H9 (cell line): ENCODE measurements at regions not wholly inside any gene's neighbourhood (a gene's known extent, or its start where the extent isn't known, plus 50 kb on each side); places are given as distances from the start of the nearest gene placed in this dataset.

ENCODE experiments used
- DNase-seq: peaks from one replicate; pipeline ENCODE4 v3.0.0-alpha.2; 2017
- H2AFZ ChIP-seq: one replicate; pipeline ENCODE4 v1.6.1; 2013; ENCODE audit warnings: mild to moderate bottlenecking, low read length, control low read depth, moderate library complexity
- H2AK5ac ChIP-seq: 2 replicates; pipeline ENCODE4 v1.6.1; 2013; ENCODE audit warnings: low read length, control low read depth, mixed read lengths; ENCODE audit not compliant: insufficient read length
- H2BK120ac ChIP-seq: one replicate; pipeline ENCODE4 v1.6.1; 2013; ENCODE audit warnings: low read depth, mild to moderate bottlenecking, low read length, control low read depth, inconsistent platforms; ENCODE audit not compliant: poor library complexity, severe bottlenecking
- H2BK12ac ChIP-seq: 2 replicates; pipeline ENCODE4 v1.6.1; 2013; ENCODE audit warnings: low read length, control low read depth, mixed read lengths, low read depth; ENCODE audit not compliant: insufficient read length
- H2BK15ac ChIP-seq: 2 replicates; pipeline ENCODE4 v1.6.1; 2013; ENCODE audit warnings: low read depth, low read length, control low read depth
- H2BK20ac ChIP-seq: one replicate; pipeline ENCODE4 v1.6.1; 2013; ENCODE audit warnings: low read depth, mild to moderate bottlenecking, low read length, control low read depth, inconsistent platforms; ENCODE audit not compliant: poor library complexity, severe bottlenecking
- H2BK5ac ChIP-seq: 2 replicates; pipeline ENCODE4 v1.6.1; 2013; ENCODE audit warnings: low read length, control low read depth, mixed read lengths; ENCODE audit not compliant: insufficient read length
- H3K14ac ChIP-seq: 2 replicates; pipeline ENCODE4 v1.6.1; 2013; ENCODE audit warnings: low read length, control low read depth; ENCODE audit not compliant: insufficient read depth
- H3K18ac ChIP-seq: 2 replicates; pipeline ENCODE4 v1.6.1; 2013; ENCODE audit warnings: low read depth, mild to moderate bottlenecking, mixed read lengths, low read length, control low read depth; ENCODE audit not compliant: insufficient read length
- H3K23ac ChIP-seq: 2 replicates; pipeline ENCODE4 v1.6.1; 2013; ENCODE audit warnings: low read length, control low read depth, mixed read lengths, low read depth; ENCODE audit not compliant: insufficient read length
- H3K23me2 ChIP-seq: 2 replicates; pipeline ENCODE4 v1.6.1; 2013; ENCODE audit warnings: low read depth, mild to moderate bottlenecking, mixed read lengths, low read length, control low read depth; ENCODE audit not compliant: insufficient read length, poor library complexity, severe bottlenecking
- H3K27ac ChIP-seq: 2 replicates; pipeline ENCODE4 v1.5.1; 2013; ENCODE audit warnings: low read length, control low read depth, mixed read lengths, low read depth; ENCODE audit not compliant: insufficient read length
- H3K27me3 ChIP-seq: 2 replicates; pipeline ENCODE4 v1.6.1; 2013; ENCODE audit warnings: low read length, control low read depth, inconsistent platforms; ENCODE audit not compliant: insufficient read depth
- H3K4ac ChIP-seq: 2 replicates; pipeline ENCODE4 v1.6.1; 2013; ENCODE audit warnings: low read depth, mild to moderate bottlenecking, control low read depth, inconsistent platforms, low read length, moderate library complexity
- H3K4me1 ChIP-seq: 2 replicates; pipeline ENCODE4 v1.6.1; 2013; ENCODE audit warnings: low read length, control low read depth, inconsistent platforms; ENCODE audit not compliant: insufficient read depth
- H3K4me2 ChIP-seq: 2 replicates; pipeline ENCODE4 v1.6.1; 2013; ENCODE audit warnings: low read length, control low read depth, mixed read lengths; ENCODE audit not compliant: insufficient read length, insufficient read depth
- H3K56ac ChIP-seq: 2 replicates; pipeline ENCODE4 v1.6.1; 2013; ENCODE audit warnings: low read depth, mild to moderate bottlenecking, mixed read lengths, low read length, control low read depth; ENCODE audit not compliant: insufficient read length
- H3K79me1 ChIP-seq: 2 replicates; pipeline ENCODE4 v1.6.1; 2013; ENCODE audit warnings: low read depth, mild to moderate bottlenecking, moderate library complexity, low read length, control low read depth, inconsistent platforms; ENCODE audit not compliant: insufficient read depth, poor library complexity, severe bottlenecking
- H3K79me2 ChIP-seq: 2 replicates; pipeline ENCODE4 v1.6.1; 2013; ENCODE audit warnings: low read length, control low read depth, inconsistent platforms; ENCODE audit not compliant: insufficient read depth
- H3K9ac ChIP-seq: 2 replicates; pipeline ENCODE4 v1.6.1; 2013; ENCODE audit warnings: low read length, control low read depth, mixed read lengths; ENCODE audit not compliant: insufficient read length; ENCODE audit errors: extremely low read depth
- H3K9me3 ChIP-seq: one replicate; pipeline ENCODE4 v1.6.1; 2013; ENCODE audit warnings: low read depth, low read length, inconsistent platforms; ENCODE audit not compliant: control insufficient read depth
- H3T11ph ChIP-seq: one replicate; pipeline ENCODE4 v1.6.1; 2013; ENCODE audit warnings: mild to moderate bottlenecking, low read length, control low read depth, inconsistent platforms
- H4K20me1 ChIP-seq: one replicate; pipeline ENCODE4 v1.6.1; 2013; ENCODE audit not compliant: control insufficient read depth, insufficient read length, insufficient read depth
- H4K5ac ChIP-seq: 2 replicates; pipeline ENCODE4 v1.6.1; 2013; ENCODE audit warnings: low read depth, mild to moderate bottlenecking, mixed read lengths, low read length, control low read depth; ENCODE audit not compliant: insufficient read length
- H4K8ac ChIP-seq: replicated peaks from 2 replicates; pipeline ENCODE4 v1.6.1; 2013; ENCODE audit warnings: low read length, control low read depth, mixed read lengths, low read depth; ENCODE audit not compliant: insufficient read length
- H4K91ac ChIP-seq: 2 replicates; pipeline ENCODE4 v1.6.1; 2013; ENCODE audit warnings: low read depth, mild to moderate bottlenecking, moderate library complexity, mixed read lengths, low read length, control low read depth; ENCODE audit not compliant: insufficient read length
- H3K27ac Mint-ChIP-seq, 3 experiments: 2 replicates in 2 of 3; 3 replicates in 1 of 3; pipeline ENCODE4 v1.8.0; 2020 to 2021; ENCODE audit warnings: mixed read lengths in 3 of 3, mild to moderate bottlenecking in 1 of 3, moderate library complexity in 1 of 3
- H3K27me3 Mint-ChIP-seq: 2 replicates; pipeline ENCODE4 v1.8.0; 2021; ENCODE audit warnings: low read depth, mild to moderate bottlenecking, moderate library complexity, mixed read lengths
- H3K36me3 Mint-ChIP-seq, 3 experiments: 2 replicates in 2 of 3; 3 replicates in 1 of 3; pipeline ENCODE4 v1.8.0; 2020 to 2021; ENCODE audit warnings: low read depth in 3 of 3, mixed read lengths in 3 of 3; ENCODE audit not compliant: insufficient read depth in 1 of 3
- H3K4me1 Mint-ChIP-seq, 2 experiments: 2 replicates each; pipeline ENCODE4 v1.8.0; 2020; ENCODE audit warnings: mixed read lengths in 2 of 2
- H3K4me3 Mint-ChIP-seq, 2 experiments: 2 replicates in 1 of 2; 3 replicates in 1 of 2; pipeline ENCODE4 v1.8.0; 2020 to 2021; ENCODE audit warnings: mild to moderate bottlenecking in 2 of 2, mixed read lengths in 2 of 2, moderate library complexity in 1 of 2
- H3K9me3 Mint-ChIP-seq, 2 experiments: 2 replicates in 1 of 2; 3 replicates in 1 of 2; pipeline ENCODE4 v1.8.0; 2020; ENCODE audit warnings: mild to moderate bottlenecking in 2 of 2, mixed read lengths in 2 of 2, moderate library complexity in 1 of 2
- CTCF ChIP-seq: fragments of 200-600 bp; sonication (generic); conservative IDR thresholded peaks from 3 replicates; pipeline ENCODE4 v1.8.0; 2021; ENCODE audit warnings: antibody characterized with exemption, mild to moderate bottlenecking
- WGBS: extraction: QIAGEN DNeasy Blood & Tissue Kit; methylation state at CpG from one replicate; pipeline ENCODE4 v1.1.7; 2013; ENCODE audit warnings: missing lambda C conversion rate, low lambda C conversion rate, mixed read lengths; ENCODE audit not compliant: insufficient read length; ENCODE audit errors: extremely low coverage; 5-methylcytosine and 5-hydroxymethylcytosine counted together

GRCh38 chr1:193325042-193325441 is 138.6 kb upstream of the B3GALT2 start:
- H3K9me3 ChIP-seq, result no peaks in the 10 kb centered on the region
- no peaks in the 10 kb centered on the region for H3K4me1 Mint-ChIP-seq

More at GRCh38 chr1:193325042-193325441, 138.6 kb upstream of the B3GALT2 start:
- no CpG with 5 or more reads among the region's 1 CpG for WGBS
- H3K23ac ChIP-seq, result no peak overlapping the region
- no peak overlapping the region for H2AK5ac ChIP-seq
- H2BK20ac ChIP-seq, result no peak overlapping the region
- H4K20me1 ChIP-seq, result no peaks in the 10 kb centered on the region
- H3K27me3 ChIP-seq, result no peaks in the 10 kb centered on the region
- H3K4ac ChIP-seq, result no peak overlapping the region
- no peak overlapping the region for H3K4me3 Mint-ChIP-seq
- no peak for TF ChIP-seq CTCF
- H3K27ac Mint-ChIP-seq, result no peak overlapping the region
- peaks cover 12 to 22% of the 10 kb centered on the region in 2 experiments for H3K9me3 Mint-ChIP-seq
- no peak overlapping the region for H3T11ph ChIP-seq
- no peak overlapping the region for H2BK120ac ChIP-seq
- H4K91ac ChIP-seq, result no peak overlapping the region
- no peak overlapping the region for H2BK5ac ChIP-seq
- no peak overlapping the region for H2AFZ ChIP-seq
- H4K8ac ChIP-seq, result no peak overlapping the region
- H3K27me3 Mint-ChIP-seq, result no peaks in the 10 kb centered on the region
- H3K14ac ChIP-seq, result no peak overlapping the region
- H3K18ac ChIP-seq, result no peak overlapping the region
- H3K79me1 ChIP-seq, result no peaks in the 10 kb centered on the region
- H2BK12ac ChIP-seq, result no peak overlapping the region
- H2BK15ac ChIP-seq, result no peak overlapping the region
- no peaks in the 10 kb centered on the region for H3K4me1 ChIP-seq
- H3K9ac ChIP-seq, result no peak overlapping the region
- H3K23me2 ChIP-seq, result no peaks in the 10 kb centered on the region
- H3K4me2 ChIP-seq, result no peak overlapping the region
- H3K27ac ChIP-seq, result no peak overlapping the region
- no peak for DNase-seq
- no peak overlapping the region for H3K56ac ChIP-seq
- no peak overlapping the region for H4K5ac ChIP-seq
- no peaks in the 10 kb centered on the region for H3K79me2 ChIP-seq
- peaks cover 0 to 17% (median 3%) of the 10 kb centered on the region in 3 experiments; a peak in 3 of 7 replicates for H3K36me3 Mint-ChIP-seq
